GM21737 (cell line): ENCODE measurements at regions not wholly inside any gene's neighbourhood (a gene's known extent, or its start where the extent isn't known, plus 50 kb on each side); places are given as distances from the start of the nearest gene placed in this dataset.
A peak's percentile ranks its signal among the peaks of the same experiment; 100 is the strongest.
"Not testable (repeated sequence)": the region's sequence is repeated elsewhere in the genome, so short reads cannot be mapped to it uniquely, and the experiment has no call there.

ENCODE experiments used
- ATAC-seq: cut with Tn5 transposase; IDR thresholded peaks from one replicate; pipeline ENCODE4 v1.9.1; 2021; ENCODE audit warnings: mild to moderate bottlenecking, moderate library complexity; ENCODE audit not compliant: unreplicated experiment

GRCh38 chr12:66774929-66775328 is 96.1 kb upstream of the GRIP1 start:
- no peak for ATAC-seq

GRCh38 chr12:66775871-66776270 is 97.0 kb upstream of the GRIP1 start:
- ATAC-seq: no peak

GRCh38 chr12:66776974-66777373 is 98.1 kb upstream of the GRIP1 start:
- ATAC-seq: peak; percentile 97

GRCh38 chr12:66779466-66779865 is 100.6 kb upstream of the GRIP1 start:
- no peak for ATAC-seq

GRCh38 chr12:66786531-66787308 is 107.8 kb upstream of the GRIP1 start:
- ATAC-seq: no peak

- ATAC-seq: no peak
Measured at GRCh38 chr12:66799551-66799950, 120.7 kb upstream of the GRIP1 start.

GRCh38 chr12:66800046-66800445 is 121.2 kb upstream of the GRIP1 start:
- ATAC-seq: no peak

GRCh38 chr12:66803930-66804329 is 125.1 kb upstream of the GRIP1 start:
- no peak for ATAC-seq

GRCh38 chr12:66804563-66804974 is 125.7 kb upstream of the GRIP1 start:
- ATAC-seq: no peak

- no peak for ATAC-seq
Measured at GRCh38 chr12:66808606-66809005, 129.7 kb upstream of the GRIP1 start.

GRCh38 chr12:66813137-66813892 is 134.4 kb upstream of the GRIP1 start:
- ATAC-seq: no peak

- no peak for ATAC-seq
Measured at GRCh38 chr12:66819587-66819986, 140.7 kb upstream of the GRIP1 start.

- ATAC-seq: no peak
Measured at GRCh38 chr12:66822961-66823360, 144.1 kb upstream of the GRIP1 start.

- ATAC-seq: no peak
Measured at GRCh38 chr12:66823857-66824570, 145.1 kb upstream of the GRIP1 start.

- not testable (repeated sequence) for ATAC-seq
Measured at GRCh38 chr12:66825921-66826320, 147.0 kb upstream of the GRIP1 start.

- ATAC-seq: no peak
Measured at GRCh38 chr12:66829660-66830325, 150.9 kb upstream of the GRIP1 start.

- no peak for ATAC-seq
Measured at GRCh38 chr12:66831495-66831894, 152.6 kb upstream of the GRIP1 start.

- ATAC-seq: no peak
Measured at GRCh38 chr12:66832997-66833396, 154.1 kb upstream of the GRIP1 start.

- no peak for ATAC-seq
Measured at GRCh38 chr12:66836623-66837310, 157.9 kb upstream of the GRIP1 start.

- ATAC-seq: no peak
Measured at GRCh38 chr12:66837311-66837627, 158.4 kb upstream of the GRIP1 start.

- ATAC-seq: no peak
Measured at GRCh38 chr12:66838366-66838765, 159.5 kb upstream of the GRIP1 start.
